Neural crest cell (in vitro differentiated cells): ENCODE measurements at regions not wholly inside any gene's neighbourhood (a gene's known extent, or its start where the extent isn't known, plus 50 kb on each side); places are given as distances from the start of the nearest gene placed in this dataset.

ENCODE experiments used
- DNase-seq: peaks from one replicate; pipeline ENCODE4 v3.0.0; 2021; ENCODE audit warnings: low read depth, mixed read lengths, low spot score
- H3K27ac Mint-ChIP-seq: one replicate; pipeline ENCODE4 v1.8.0; 2021; ENCODE audit warnings: mild to moderate bottlenecking, mixed read lengths; ENCODE audit not compliant: unreplicated experiment
- H3K27me3 Mint-ChIP-seq: 2 replicates; pipeline ENCODE4 v1.8.0; 2021; ENCODE audit warnings: low read depth, mild to moderate bottlenecking, mixed read lengths
- H3K36me3 Mint-ChIP-seq: 2 replicates; pipeline ENCODE4 v1.8.0; 2021; ENCODE audit warnings: low read depth, mild to moderate bottlenecking, mixed read lengths
- H3K4me1 Mint-ChIP-seq: 2 replicates; pipeline ENCODE4 v1.8.0; 2021; ENCODE audit warnings: mixed read lengths
- H3K4me3 Mint-ChIP-seq: one replicate; pipeline ENCODE4 v1.8.0; 2021; ENCODE audit warnings: mild to moderate bottlenecking, mixed read lengths
- H3K9me3 Mint-ChIP-seq: 2 replicates; pipeline ENCODE4 v1.8.0; 2021; ENCODE audit warnings: mixed read lengths
- TF ChIP-seq, protein P1 (sequence below): fragments of 200-600 bp; sonication (generic); conservative IDR thresholded peaks from 2 replicates; pipeline ENCODE4 v1.5.0; 2021; ENCODE audit warnings: antibody characterized with exemption, mild to moderate bottlenecking

DNA sequence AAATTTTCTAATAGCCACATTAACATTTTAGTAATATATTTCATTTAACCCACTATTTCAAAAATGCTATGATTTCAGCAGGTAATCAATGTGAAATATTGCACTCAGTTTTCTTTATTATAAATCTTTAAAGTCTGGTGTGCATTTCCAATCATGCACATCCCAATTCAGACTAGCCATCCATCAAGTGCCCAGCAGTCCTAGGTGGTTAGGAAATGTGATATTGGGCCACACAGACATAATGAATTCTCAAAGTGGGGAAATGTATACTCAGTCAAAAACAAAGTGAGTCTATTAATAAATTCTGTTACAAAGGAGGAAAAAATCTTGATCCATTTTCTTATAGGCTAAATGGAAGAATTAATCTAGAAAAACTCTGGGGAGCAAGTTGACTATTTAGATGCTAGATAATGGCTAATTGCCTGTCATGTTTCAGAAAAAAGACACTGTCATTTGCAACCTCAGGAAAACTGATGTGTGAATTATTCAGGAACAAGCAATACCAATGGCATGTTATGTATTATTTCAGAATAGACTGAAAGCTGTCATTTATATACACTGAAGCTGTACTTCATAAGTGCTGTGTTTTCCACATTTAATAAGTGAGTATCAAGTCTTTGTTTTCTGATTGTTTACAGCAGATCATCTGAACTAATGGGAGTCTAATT, 629.1 kb upstream of the ADARB2 start:
- Mint-ChIP-seq H3K36me3 (no peaks in the 10 kb centered on the region), H3K9me3 (peaks cover 11% of the 10 kb centered on the region), H3K27me3 (no peaks in the 10 kb centered on the region), H3K4me3 (no peak overlapping the region), H3K4me1 (no peaks in the 10 kb centered on the region), H3K27ac (no peak overlapping the region)
- TF ChIP-seq, protein P1, sequence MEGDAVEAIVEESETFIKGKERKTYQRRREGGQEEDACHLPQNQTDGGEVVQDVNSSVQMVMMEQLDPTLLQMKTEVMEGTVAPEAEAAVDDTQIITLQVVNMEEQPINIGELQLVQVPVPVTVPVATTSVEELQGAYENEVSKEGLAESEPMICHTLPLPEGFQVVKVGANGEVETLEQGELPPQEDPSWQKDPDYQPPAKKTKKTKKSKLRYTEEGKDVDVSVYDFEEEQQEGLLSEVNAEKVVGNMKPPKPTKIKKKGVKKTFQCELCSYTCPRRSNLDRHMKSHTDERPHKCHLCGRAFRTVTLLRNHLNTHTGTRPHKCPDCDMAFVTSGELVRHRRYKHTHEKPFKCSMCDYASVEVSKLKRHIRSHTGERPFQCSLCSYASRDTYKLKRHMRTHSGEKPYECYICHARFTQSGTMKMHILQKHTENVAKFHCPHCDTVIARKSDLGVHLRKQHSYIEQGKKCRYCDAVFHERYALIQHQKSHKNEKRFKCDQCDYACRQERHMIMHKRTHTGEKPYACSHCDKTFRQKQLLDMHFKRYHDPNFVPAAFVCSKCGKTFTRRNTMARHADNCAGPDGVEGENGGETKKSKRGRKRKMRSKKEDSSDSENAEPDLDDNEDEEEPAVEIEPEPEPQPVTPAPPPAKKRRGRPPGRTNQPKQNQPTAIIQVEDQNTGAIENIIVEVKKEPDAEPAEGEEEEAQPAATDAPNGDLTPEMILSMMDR, result no peak
- DNase-seq, result no peak

DNA sequence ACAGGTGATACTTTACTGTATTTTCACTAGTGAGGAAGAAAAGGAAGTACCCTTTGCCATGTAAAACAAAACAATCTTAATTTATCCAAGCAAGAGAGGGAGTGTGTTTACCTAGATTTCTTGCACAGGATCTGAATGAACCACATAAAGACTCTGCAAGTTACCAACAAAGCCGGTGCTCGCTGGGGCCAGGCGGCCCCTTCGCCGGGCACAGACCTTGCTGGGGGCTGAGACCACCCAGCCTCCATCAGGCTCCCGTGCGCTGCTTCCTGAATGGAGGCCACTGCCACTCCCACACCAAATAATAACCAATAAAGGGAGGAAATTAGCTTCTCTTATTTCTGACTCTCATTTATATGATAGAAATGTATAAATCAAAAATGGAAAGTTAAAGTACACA, 625.0 kb upstream of the ADARB2 start:
- TF ChIP-seq, protein P1, result no peak
- Mint-ChIP-seq H3K9me3 (no peaks in the 10 kb centered on the region), H3K27me3 (no peaks in the 10 kb centered on the region), H3K36me3 (no peaks in the 10 kb centered on the region), H3K27ac (no peak overlapping the region), H3K4me1 (no peaks in the 10 kb centered on the region), H3K4me3 (no peak overlapping the region)
- no peak for DNase-seq

DNA sequence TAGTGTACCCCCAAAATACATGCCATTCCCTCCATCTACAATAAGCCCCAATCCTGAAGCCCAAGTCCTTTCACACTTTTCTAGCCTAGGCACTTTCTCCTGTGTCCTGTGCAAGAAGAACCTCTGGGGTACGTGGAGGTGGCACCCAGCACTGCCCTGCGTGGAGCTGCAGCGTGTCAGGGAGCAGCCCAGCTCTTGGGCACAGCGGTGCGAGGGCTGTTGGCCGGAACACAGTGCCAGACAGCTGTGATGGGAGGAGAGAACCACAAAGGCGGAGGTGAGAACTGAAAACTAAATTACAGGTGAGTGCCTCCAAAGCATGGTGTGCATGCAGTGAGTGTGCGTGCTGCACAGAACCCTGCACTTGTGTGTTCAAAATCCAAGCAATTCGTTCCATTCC, 621.3 kb upstream of the ADARB2 start:
- H3K4me3 Mint-ChIP-seq, result no peak overlapping the region
- H3K9me3 Mint-ChIP-seq, result no peaks in the 10 kb centered on the region
- no peak for DNase-seq
- H3K4me1 Mint-ChIP-seq, result no peaks in the 10 kb centered on the region
- TF ChIP-seq, protein P1, result no peak
- H3K27ac Mint-ChIP-seq, result no peak overlapping the region
- no peaks in the 10 kb centered on the region for H3K36me3 Mint-ChIP-seq
- H3K27me3 Mint-ChIP-seq, result no peaks in the 10 kb centered on the region

DNA sequence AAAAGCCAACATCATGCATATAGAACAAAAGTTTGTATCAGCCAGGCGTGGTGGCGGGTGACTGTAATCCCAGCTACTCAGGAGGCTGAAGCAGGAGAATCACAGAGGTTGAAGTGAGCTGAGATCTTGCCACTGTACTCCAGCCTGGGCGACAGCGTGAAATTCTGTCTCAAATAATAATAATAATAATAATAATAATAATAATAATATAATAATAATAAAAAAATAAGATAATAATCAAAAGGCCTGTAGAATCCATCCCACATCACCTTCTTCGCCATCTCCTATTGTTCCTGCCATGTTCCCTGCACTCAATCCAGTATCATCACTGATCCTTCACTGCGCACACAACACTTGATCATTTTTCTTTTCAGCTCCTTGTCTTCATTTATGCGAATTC, 619.3 kb upstream of the ADARB2 start:
- no peak overlapping the region for H3K4me3 Mint-ChIP-seq
- H3K9me3 Mint-ChIP-seq, result no peaks in the 10 kb centered on the region
- DNase-seq, result no peak
- H3K4me1 Mint-ChIP-seq, result no peaks in the 10 kb centered on the region
- no peak overlapping the region for H3K27ac Mint-ChIP-seq
- no peaks in the 10 kb centered on the region for H3K36me3 Mint-ChIP-seq
- TF ChIP-seq, protein P1, result no peak
- no peaks in the 10 kb centered on the region for H3K27me3 Mint-ChIP-seq

DNA sequence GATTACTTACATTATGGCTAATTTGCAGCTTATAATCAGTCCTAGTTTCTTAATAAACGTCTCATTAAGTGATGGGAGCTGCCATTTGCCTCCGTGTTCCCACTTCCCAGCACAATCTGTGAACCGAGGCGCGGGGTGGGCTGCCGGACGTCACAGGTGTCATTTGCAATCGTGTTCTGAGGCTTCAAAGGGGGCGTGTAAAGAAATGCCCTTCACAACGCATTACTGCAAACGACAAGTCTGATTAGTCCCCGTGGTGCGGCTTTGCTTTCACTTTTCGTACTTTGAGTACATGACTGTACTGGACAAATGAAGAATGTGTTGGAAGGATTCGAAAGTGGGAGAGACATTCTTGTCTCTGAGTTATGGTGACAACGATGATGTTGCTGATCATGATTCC, 614.2 kb upstream of the ADARB2 start:
- H3K27ac Mint-ChIP-seq, result no peak overlapping the region
- no peaks in the 10 kb centered on the region for H3K27me3 Mint-ChIP-seq
- H3K4me1 Mint-ChIP-seq, result no peaks in the 10 kb centered on the region
- TF ChIP-seq, protein P1, result no peak
- no peaks in the 10 kb centered on the region for H3K9me3 Mint-ChIP-seq
- H3K36me3 Mint-ChIP-seq, result no peaks in the 10 kb centered on the region
- no peak for DNase-seq
- H3K4me3 Mint-ChIP-seq, result no peak overlapping the region
